ENCODE measurements at regions not wholly inside any gene's neighbourhood (a gene's known extent, or its start where the extent isn't known, plus 50 kb on each side); places are given as distances from the start of the nearest gene placed in this dataset.

GRCh38 chr2:133849341-133849740, 281.1 kb upstream of the NCKAP5 start:
- Histone ChIP-seq H3K9me3 (no peaks in the 10 kb centered on the region), H3K36me3 (no peaks in the 10 kb centered on the region), H3K27me3 (no peaks in the 10 kb centered on the region), H3K4me3 (no peak overlapping the region), H3K27ac (no peak overlapping the region), H3K4me1 (no peaks in the 10 kb centered on the region)
- TF ChIP-seq POLR2AphosphoS5 (IDR thresholded peaks at IDR 0.05) (no peak), POLR2A (IDR thresholded peaks at IDR 0.05) (no peak), CTCF (IDR thresholded peaks at IDR 0.05) (no peak)
- no peak for DNase-seq
- intact Hi-C loops (cut with DNase I; ENCODE audit: low total_unique reads) (no loop called here), in situ Hi-C loops (cut with MboI; ENCODE audit: low pct_ligation_motif_present in 1 of 4, low pct_unique_long_range_greater_than_20kb in 1 of 4, low sequenced_read_pairs in 3 of 4) (loop anchor here in 1 of 4 donors (25.0 kb wide), 1 partner anchor 1312 kb away; no protein-coding TSS in a partner anchor)
- WGBS, 2 donors (ENCODE audit: low coverage in 1 of 2): 84 to 86% methylated on average over 1 of the region's 1 CpG

GRCh38 chr2:133854603-133855200, 286.4 kb upstream of the NCKAP5 start:
- in situ Hi-C loops (cut with MboI; ENCODE audit: low pct_ligation_motif_present in 1 of 4, low pct_unique_long_range_greater_than_20kb in 1 of 4, low sequenced_read_pairs in 3 of 4) (no loop called here), intact Hi-C loops (cut with DNase I; ENCODE audit: low total_unique reads) (no loop called here)
- TF ChIP-seq POLR2A (IDR thresholded peaks at IDR 0.05) (no peak), EP300 (IDR thresholded peaks at IDR 0.05; ENCODE audit: low read depth) (no peak), POLR2AphosphoS5 (IDR thresholded peaks at IDR 0.05) (no peak), CTCF (IDR thresholded peaks at IDR 0.05) (no peak)
- 83 to 85% methylated on average over 3 to 5 of the region's 5 CpGs for WGBS, 2 donors (ENCODE audit: low coverage in 1 of 2)
- no peaks in the 10 kb centered on the region for H3K27me3 ChIP-seq
- no peak overlapping the region for H3K4me3 ChIP-seq
- H3K27ac ChIP-seq: no peak overlapping the region
- H3K36me3 ChIP-seq: no peaks in the 10 kb centered on the region
- DNase-seq: no peak
- no peaks in the 10 kb centered on the region for H3K9me3 ChIP-seq
- H3K4me1 ChIP-seq: no peaks in the 10 kb centered on the region

GRCh38 chr2:133855526-133855925, 287.3 kb upstream of the NCKAP5 start:
- WGBS, 2 donors (ENCODE audit: low coverage in 1 of 2): 64 to 66% methylated on average over 4 of the region's 4 CpGs

GRCh38 chr2:133856678-133857077, 288.4 kb upstream of the NCKAP5 start:
- no peak for DNase-seq
- no peaks in the 10 kb centered on the region for H3K9me3 ChIP-seq
- H3K27me3 ChIP-seq: no peaks in the 10 kb centered on the region
- intact Hi-C loops (cut with DNase I; ENCODE audit: low total_unique reads): no loop called here
- in situ Hi-C loops (cut with MboI; ENCODE audit: low pct_ligation_motif_present in 1 of 4, low pct_unique_long_range_greater_than_20kb in 1 of 4, low sequenced_read_pairs in 3 of 4): no loop called here
- no peak overlapping the region for H3K4me3 ChIP-seq
- H3K36me3 ChIP-seq: no peaks in the 10 kb centered on the region
- H3K27ac ChIP-seq: no peak overlapping the region
- TF ChIP-seq POLR2AphosphoS5 (IDR thresholded peaks at IDR 0.05): no peak
- TF ChIP-seq CTCF (IDR thresholded peaks at IDR 0.05): no peak
- TF ChIP-seq POLR2A (IDR thresholded peaks at IDR 0.05): no peak
- no peak for TF ChIP-seq EP300 (IDR thresholded peaks at IDR 0.05; ENCODE audit: low read depth)
- H3K4me1 ChIP-seq: no peaks in the 10 kb centered on the region

More at GRCh38 chr2:133855526-133855925, 287.3 kb upstream of the NCKAP5 start:
- no peaks in the 10 kb centered on the region for H3K27me3 ChIP-seq
- no peak overlapping the region for H3K27ac ChIP-seq
- DNase-seq: no peak
- intact Hi-C loops (cut with DNase I; ENCODE audit: low total_unique reads): no loop called here
- TF ChIP-seq POLR2AphosphoS5 (IDR thresholded peaks at IDR 0.05): no peak
- TF ChIP-seq CTCF (IDR thresholded peaks at IDR 0.05): no peak
- TF ChIP-seq POLR2A (IDR thresholded peaks at IDR 0.05): no peak
- TF ChIP-seq EP300 (IDR thresholded peaks at IDR 0.05; ENCODE audit: low read depth): no peak
- no peaks in the 10 kb centered on the region for H3K4me1 ChIP-seq
- no peaks in the 10 kb centered on the region for H3K9me3 ChIP-seq
- in situ Hi-C loops (cut with MboI; ENCODE audit: low pct_ligation_motif_present in 1 of 4, low pct_unique_long_range_greater_than_20kb in 1 of 4, low sequenced_read_pairs in 3 of 4): no loop called here
- H3K4me3 ChIP-seq: no peak overlapping the region
- H3K36me3 ChIP-seq: no peaks in the 10 kb centered on the region
